ENCODE measurements at regions not wholly inside any gene's neighbourhood (a gene's known extent, or its start where the extent isn't known, plus 50 kb on each side); places are given as distances from the start of the nearest gene placed in this dataset.

DNA sequence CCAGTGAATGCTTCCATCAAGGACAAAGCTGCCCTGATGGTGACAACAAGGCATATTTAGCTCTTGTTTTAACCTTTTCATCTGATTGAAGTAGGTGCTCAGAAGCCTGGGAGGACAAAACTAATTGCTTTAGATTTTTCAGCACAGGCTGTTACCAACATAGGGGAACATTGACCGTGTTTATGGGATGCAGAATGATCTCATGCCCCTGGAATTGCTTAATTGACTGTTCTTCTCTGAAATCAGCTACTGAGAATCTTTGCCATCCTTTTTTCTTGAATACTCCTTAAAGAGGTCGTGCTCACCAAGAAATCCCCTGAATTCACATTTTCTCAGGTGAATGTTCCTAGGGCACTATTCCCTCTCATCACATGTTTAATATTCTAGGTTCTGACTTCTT is 95.9 kb upstream of the CCDC190 start:
- Histone ChIP-seq H3K27ac (ENCODE audit: low read depth, low read length) (no peak overlapping the region), H3K79me2 (ENCODE audit: control insufficient read depth in 1 of 2, insufficient read depth in 2 of 2, low read length in 2 of 2) (no peaks in the 10 kb centered on the region), H2AFZ (ENCODE audit: low read length) (no peak overlapping the region), H3K36me3 (ENCODE audit: control insufficient read depth in 2 of 4, insufficient read depth in 4 of 4, low read length in 3 of 4) (no peaks in the 10 kb centered on the region), H4K91ac (replicated peaks; ENCODE audit: insufficient read length, low read length) (no peak overlapping the region), H3K56ac (replicated peaks; ENCODE audit: insufficient read length, low read depth, low read length) (no peak overlapping the region), H3K14ac (ENCODE audit: insufficient read length) (no peak overlapping the region), H3K27me3 (replicated peaks in 1 of 4; ENCODE audit: control insufficient read depth in 3 of 4, extremely low read depth in 1 of 4, insufficient read depth in 3 of 4, low read length in 3 of 4) (no peaks in the 10 kb centered on the region), H3K4ac (replicated peaks; ENCODE audit: insufficient read length, low read depth, low read length) (no peak overlapping the region), H2BK20ac (ENCODE audit: low read length) (no peak overlapping the region), H3K9me3 (ENCODE audit: insufficient read depth in 2 of 2, low read depth in 1 of 2, low read length in 1 of 2) (no peaks in the 10 kb centered on the region; a peak in 1 of 4 replicates), H3K23ac (ENCODE audit: insufficient read length) (no peak overlapping the region), H3K23me2 (ENCODE audit: low read depth, low read length) (no peaks in the 10 kb centered on the region; the same call in 1 of the 2 replicates), H3K18ac (ENCODE audit: extremely low read depth, low read length) (no peak overlapping the region), H2AK5ac (ENCODE audit: low read depth, low read length) (no peak overlapping the region), H3K9ac (replicated peaks in 1 of 4; ENCODE audit: extremely low read depth in 1 of 4, low read depth in 3 of 4, low read length in 3 of 4) (no peak overlapping the region), H2BK5ac (ENCODE audit: low read depth, low read length) (no peak overlapping the region), H3K4me3 (ENCODE audit: extremely low read depth in 1 of 4, insufficient read depth in 2 of 4, low read depth in 3 of 4, low read length in 4 of 4) (no peak overlapping the region), H2BK12ac (ENCODE audit: low read depth, low read length) (no peak overlapping the region), H4K20me1 (replicated peaks in 1 of 2; ENCODE audit: control insufficient read depth in 1 of 2, insufficient read depth in 2 of 2, low read length in 2 of 2) (no peaks in the 10 kb centered on the region), H3K4me2 (ENCODE audit: insufficient read depth in 1 of 2, low read depth in 2 of 2, low read length in 2 of 2) (no peak overlapping the region), H3K79me1 (ENCODE audit: low read depth, low read length) (no peaks in the 10 kb centered on the region), H2BK120ac (replicated peaks; ENCODE audit: low read depth, low read length) (no peak overlapping the region), H2BK15ac (ENCODE audit: low read length) (no peak overlapping the region), H4K5ac (ENCODE audit: insufficient read length, low read depth, low read length) (no peak overlapping the region), H3K4me1 (replicated peaks in 1 of 4; ENCODE audit: control insufficient read depth in 3 of 4, insufficient read depth in 4 of 4, low read length in 3 of 4) (no peaks in the 10 kb centered on the region), H4K8ac (ENCODE audit: extremely low read depth, insufficient read depth, low read length) (no peak overlapping the region)
- POLR2A ChIA-PET (ENCODE audit: partially characterized antibody), result no interaction called here
- FAIRE-seq (no peak), DNase-seq (ENCODE audit: low read depth in 1 of 2, low spot score in 2 of 2) (no peak)
- WGBS, 2 experiments (ENCODE audit: extremely low coverage in 1 of 2, insufficient coverage in 1 of 2, insufficient read length in 1 of 2, insufficient replicate concordance in 2 of 2, low coverage in 1 of 2, low lambda C conversion rate in 2 of 2, missing lambda C conversion rate in 1 of 2), result 80% methylated on average over 2 of the region's 2 CpGs; no CpG with 5 or more reads in 1 of the 2 experiments
- TF ChIP-seq ATF2 (IDR thresholded peaks at IDR 0.05; ENCODE audit: low read length), result no peak
- CTCF ChIA-PET (ENCODE audit: partially characterized antibody), result interaction anchor here (1.4 to 1.5 kb wide), 2 partner anchors 19 to 112 kb away, joined by 3 to 4 read pairs; partner anchors contain the start of gene RGS4
